ENCODE measurements at regions not wholly inside any gene's neighbourhood (a gene's known extent, or its start where the extent isn't known, plus 50 kb on each side); places are given as distances from the start of the nearest gene placed in this dataset.

- no peak for DNase-seq (ENCODE audit: extremely low read depth in 1 of 11, low read depth in 9 of 11, low spot score in 4 of 11)
Measured at GRCh38 chr6:23339268-23339667, 769.9 kb downstream of the HDGFL1 start.

DNA sequence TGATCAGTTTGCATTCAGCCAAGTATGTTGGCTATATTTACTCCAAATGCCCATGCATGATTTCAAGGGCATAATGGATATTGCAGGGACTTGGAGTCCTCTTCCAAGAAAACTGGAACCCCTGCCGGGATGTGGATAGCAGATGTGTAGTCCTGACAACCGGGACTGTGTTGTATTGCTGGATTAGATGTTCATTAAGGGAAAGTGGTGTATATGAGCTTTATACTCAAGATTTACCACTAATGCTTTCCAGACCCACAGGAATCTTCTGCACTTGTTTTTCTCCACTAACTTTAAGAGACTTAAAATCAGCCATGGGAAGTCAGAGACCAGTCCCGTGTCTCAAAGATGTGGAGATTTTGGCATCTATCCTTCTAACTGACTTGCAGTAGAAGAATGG, 770.9 kb downstream of the HDGFL1 start:
- DNase-seq (ENCODE audit: extremely low read depth in 1 of 11, low read depth in 9 of 11, low spot score in 4 of 11): no peak

- no peak for DNase-seq (ENCODE audit: extremely low read depth in 1 of 11, low read depth in 9 of 11, low spot score in 4 of 11)
Measured at GRCh38 chr6:23343610-23344306, 774.4 kb downstream of the HDGFL1 start.

DNA sequence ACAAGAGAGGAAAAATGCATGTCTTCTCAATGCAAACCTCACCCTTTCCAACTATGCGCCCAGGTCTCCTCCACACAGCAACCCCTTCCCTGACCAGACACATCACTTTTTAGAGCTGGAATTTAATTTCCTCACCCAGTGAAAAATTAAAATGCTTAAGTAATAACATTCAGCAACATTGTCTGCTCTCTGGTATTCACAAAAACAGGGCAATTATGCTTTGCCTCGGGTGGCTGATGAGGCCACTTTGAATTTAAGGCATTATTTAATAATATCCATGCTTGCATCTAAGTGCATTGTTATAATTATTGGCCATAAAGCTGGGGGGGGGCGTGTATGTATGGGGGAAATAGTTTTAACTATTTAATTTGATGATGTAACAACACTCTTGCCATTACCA, 777.8 kb upstream of the NRSN1 start:
- no peak for DNase-seq (ENCODE audit: extremely low read depth in 1 of 11, low read depth in 9 of 11, low spot score in 4 of 11)

- no peak for DNase-seq (ENCODE audit: extremely low read depth in 1 of 11, low read depth in 9 of 11, low spot score in 4 of 11)
Measured at GRCh38 chr6:23349521-23350147, 776.4 kb upstream of the NRSN1 start.

DNA sequence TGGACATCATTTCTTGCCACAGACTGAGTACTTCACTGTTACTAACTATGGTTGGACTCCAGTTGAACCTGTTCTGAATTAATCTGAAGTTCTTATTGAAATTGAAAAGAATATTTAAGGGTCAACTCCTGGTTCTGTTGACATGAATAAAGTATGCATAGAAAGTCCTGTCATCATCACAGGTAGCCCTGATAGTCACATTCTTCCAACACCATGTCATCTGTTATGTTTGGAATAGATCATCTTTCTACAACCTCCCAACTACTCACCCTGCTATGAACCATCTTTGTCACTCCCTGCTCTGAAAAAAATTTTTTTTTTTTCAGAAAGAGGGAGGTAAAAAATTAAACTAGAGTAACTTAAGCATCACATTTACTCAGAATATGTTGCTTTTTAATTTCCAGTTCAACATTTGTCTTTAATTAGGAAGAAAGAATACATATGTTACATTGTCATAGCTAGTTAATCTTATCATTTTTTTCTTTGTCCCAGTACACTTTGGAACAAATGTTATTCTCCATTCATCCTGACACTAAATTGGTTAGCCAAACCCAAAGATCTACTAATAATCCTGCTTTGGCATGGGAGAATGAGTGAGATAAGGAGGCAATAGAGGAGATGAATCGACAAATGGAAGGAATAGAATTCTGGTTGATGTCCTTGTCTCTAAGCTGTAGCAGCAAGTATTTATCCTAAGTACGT, 775.1 kb upstream of the NRSN1 start:
- DNase-seq (ENCODE audit: extremely low read depth in 1 of 11, low read depth in 9 of 11, low spot score in 4 of 11): no peak

- no peak for DNase-seq (ENCODE audit: extremely low read depth in 1 of 11, low read depth in 9 of 11, low spot score in 4 of 11)
Measured at GRCh38 chr6:23354004-23354403, 772.0 kb upstream of the NRSN1 start.

DNA sequence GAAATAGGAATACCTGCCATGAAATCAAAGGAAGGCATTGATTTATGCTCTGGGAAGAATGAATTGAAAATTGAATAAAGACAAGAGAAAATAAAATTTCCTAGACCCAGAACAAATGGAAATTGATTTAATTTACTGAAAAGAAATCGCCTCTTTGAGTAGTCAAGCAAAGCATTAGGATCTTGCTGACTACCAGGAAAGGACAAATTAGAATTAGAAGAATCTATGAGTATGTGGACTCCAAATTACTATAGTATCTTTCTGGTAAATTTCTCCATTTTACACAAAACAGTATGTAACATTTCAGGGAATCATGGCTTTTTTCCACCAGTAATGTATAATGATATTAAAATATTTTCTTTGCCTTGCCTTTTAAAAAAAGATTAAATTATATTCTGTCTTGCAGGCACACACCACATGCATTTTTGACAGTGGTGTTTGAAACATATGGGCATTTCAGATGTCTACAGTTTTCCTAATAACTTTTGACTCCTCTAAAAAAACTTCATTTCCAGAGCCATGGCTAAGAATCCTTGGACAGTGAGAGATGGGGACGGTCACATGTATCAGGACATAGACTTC, 768.7 kb upstream of the NRSN1 start:
- DNase-seq (ENCODE audit: extremely low read depth in 1 of 11, low read depth in 9 of 11, low spot score in 4 of 11): no peak

- no peak for DNase-seq (ENCODE audit: extremely low read depth in 1 of 11, low read depth in 9 of 11, low spot score in 4 of 11)
Measured at GRCh38 chr6:23365732-23366131, 760.3 kb upstream of the NRSN1 start.

DNA sequence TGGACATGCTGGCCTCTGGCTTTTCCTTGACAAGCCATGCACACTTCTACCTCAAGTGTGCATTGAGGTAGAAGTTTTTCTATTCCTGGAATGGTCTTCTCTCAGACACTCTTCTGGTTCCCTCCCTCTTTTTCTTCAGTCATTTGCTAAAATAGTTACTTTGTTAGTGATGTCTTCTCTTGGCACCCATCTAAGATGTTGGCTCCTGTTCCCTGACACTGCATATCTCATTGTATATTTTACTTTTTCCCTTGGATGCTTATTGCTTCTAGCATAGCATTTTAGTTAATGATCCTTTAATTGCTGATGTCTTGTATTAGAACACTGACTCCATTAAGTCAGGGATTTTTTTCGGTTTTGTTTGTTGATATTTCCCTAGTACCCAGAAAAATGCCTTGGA, 758.7 kb upstream of the NRSN1 start:
- DNase-seq (ENCODE audit: extremely low read depth in 1 of 11, low read depth in 9 of 11, low spot score in 4 of 11): no peak

GRCh38 chr6:23368557-23368956, 757.5 kb upstream of the NRSN1 start:
- no peak for DNase-seq (ENCODE audit: extremely low read depth in 1 of 11, low read depth in 9 of 11, low spot score in 4 of 11)

DNA sequence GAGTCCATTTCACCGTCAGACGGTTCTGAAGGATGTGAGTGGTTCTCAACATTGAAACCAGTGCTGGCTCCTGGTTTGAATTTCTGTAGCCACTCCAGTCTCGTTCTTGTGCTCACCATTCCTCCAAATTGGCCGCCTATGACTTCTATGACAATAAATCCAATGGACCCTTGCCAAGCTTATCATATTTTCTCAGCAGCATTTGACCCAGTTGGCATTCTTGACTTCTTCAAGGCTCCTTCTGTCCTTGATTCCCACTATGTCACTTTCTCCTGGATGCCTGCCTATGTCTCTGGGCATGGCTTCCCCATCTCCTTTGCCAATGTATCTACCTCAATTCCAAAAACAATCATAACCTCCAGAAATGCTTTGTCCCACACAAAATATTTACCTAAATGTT, 756.0 kb upstream of the NRSN1 start:
- no peak for DNase-seq (ENCODE audit: extremely low read depth in 1 of 11, low read depth in 9 of 11, low spot score in 4 of 11)

DNA sequence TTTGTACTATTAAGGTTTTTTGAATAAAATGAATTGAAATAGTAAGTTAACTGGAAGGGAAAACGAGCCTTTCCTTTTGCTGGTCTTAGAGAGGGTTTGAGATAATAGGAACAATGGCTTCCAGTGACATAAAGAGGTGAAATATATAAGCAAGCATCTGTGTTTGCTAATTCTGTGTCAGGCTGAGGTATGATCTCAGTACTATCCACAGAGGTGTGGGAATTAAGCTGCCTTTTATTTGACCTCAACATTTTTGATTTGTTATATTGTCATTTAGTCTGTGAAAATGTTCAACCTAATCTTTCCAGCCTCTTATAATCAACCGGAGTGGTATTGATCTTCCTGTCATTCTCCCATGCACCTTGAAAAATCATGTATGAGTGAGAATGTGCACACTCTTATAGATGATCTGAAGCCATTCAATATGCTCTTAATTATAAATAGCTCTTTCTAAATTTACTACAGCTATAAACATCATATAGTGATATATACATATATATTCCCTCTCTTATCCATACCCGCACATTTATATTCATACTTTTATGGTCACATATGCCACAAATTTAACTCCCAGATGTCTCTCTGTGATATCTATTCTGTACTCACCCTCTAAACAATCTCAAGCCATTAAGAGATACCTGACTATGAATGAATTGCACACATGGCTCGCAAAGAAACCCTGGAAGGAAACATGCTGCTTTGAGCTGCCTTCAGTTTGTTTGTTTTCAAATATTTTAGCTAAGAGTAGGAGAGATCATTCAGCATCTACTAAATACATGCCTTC, 754.7 kb upstream of the NRSN1 start:
- no peak for DNase-seq (ENCODE audit: extremely low read depth in 1 of 11, low read depth in 9 of 11, low spot score in 4 of 11)

DNA sequence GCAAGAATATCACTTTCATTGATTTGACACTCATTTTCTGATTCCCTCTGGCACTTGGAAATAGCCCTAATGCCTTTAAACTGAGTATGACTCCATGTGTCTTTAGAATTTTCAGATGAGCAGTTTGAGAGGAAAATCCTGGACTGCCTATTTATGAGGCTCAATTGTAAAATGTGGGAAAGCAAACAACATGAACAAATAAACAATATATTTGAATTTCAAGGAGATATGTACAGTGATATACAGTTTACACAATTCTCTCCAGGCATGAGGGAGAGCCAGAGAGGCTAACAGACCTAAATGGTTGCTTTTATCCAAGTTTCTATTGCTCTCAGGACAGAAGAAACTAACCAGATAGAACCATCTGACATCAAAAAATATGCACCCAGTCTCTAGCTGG, 748.2 kb upstream of the NRSN1 start:
- no peak for DNase-seq (ENCODE audit: extremely low read depth in 1 of 11, low read depth in 9 of 11, low spot score in 4 of 11)

- no peak for DNase-seq (ENCODE audit: extremely low read depth in 1 of 11, low read depth in 9 of 11, low spot score in 4 of 11)
Measured at GRCh38 chr6:23380465-23380864, 745.5 kb upstream of the NRSN1 start.

GRCh38 chr6:23388086-23388783, 737.8 kb upstream of the NRSN1 start:
- DNase-seq (ENCODE audit: extremely low read depth in 1 of 11, low read depth in 9 of 11, low spot score in 4 of 11): no peak

DNA sequence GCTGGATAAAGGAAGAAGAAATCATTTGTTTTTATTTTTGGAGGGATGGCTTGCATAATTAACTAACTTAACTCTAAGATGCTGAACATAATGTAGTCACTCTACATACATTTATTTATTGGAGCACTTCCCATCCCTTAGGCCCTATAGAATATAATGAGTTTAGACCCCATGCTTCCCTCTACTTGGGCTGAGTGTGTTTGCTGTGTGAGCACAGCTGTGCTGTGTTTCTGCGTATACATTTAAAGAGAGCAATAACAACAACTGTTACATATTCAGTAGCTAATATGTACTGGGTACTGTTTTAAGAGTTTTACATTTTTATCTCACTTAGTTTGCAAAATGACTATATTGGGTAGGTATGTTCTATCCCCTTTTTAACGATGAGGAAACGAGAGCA, 736.6 kb upstream of the NRSN1 start:
- DNase-seq (ENCODE audit: extremely low read depth in 1 of 11, low read depth in 9 of 11, low spot score in 4 of 11): no peak

DNA sequence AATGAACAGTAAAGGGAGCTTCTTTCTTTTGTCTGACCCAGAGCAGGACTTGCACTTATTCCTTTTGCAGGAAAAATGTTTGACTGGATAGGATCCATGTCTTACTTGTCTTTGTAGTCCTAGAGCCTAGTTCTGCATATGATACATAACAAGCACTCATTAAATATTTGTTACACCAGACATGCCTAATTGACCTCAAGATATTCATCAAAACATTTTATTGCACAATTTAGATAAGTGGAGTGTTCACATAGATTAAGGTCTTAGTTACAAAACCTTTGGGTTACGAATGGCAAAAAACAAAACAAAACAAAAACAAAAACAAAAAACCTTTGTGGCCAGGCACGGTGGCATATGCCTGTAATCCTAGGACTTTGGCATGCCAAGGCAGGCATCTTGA, 735.8 kb upstream of the NRSN1 start:
- no peak for DNase-seq (ENCODE audit: extremely low read depth in 1 of 11, low read depth in 9 of 11, low spot score in 4 of 11)

- no peak for DNase-seq (ENCODE audit: extremely low read depth in 1 of 11, low read depth in 9 of 11, low spot score in 4 of 11)
Measured at GRCh38 chr6:23394681-23395080, 731.3 kb upstream of the NRSN1 start.
